ENCODE measurements at regions not wholly inside any gene's neighbourhood (a gene's known extent, or its start where the extent isn't known, plus 50 kb on each side); places are given as distances from the start of the nearest gene placed in this dataset.

- no peak overlapping the region for H2AFZ ChIP-seq (ENCODE audit: low read depth, low read length)
- peaks cover 5% of the 10 kb centered on the region for H3K4me1 ChIP-seq (ENCODE audit: insufficient read depth, low read length)
- no peak overlapping the region for H3K9ac ChIP-seq (ENCODE audit: low read depth, low read length)
- H3K27me3 ChIP-seq (ENCODE audit: insufficient read depth, low read length, poor library complexity): no peaks in the 10 kb centered on the region
- no peak overlapping the region for H3K4me3 ChIP-seq (ENCODE audit: low read depth in 1 of 2, low read length in 2 of 2)
- H4K20me1 ChIP-seq (ENCODE audit: insufficient read depth, low read length): no peaks in the 10 kb centered on the region
- no peak overlapping the region for H3K4me2 ChIP-seq (ENCODE audit: insufficient read depth, low read length)
- H3K9me3 ChIP-seq (ENCODE audit: insufficient read depth, low read length, severe bottlenecking): no peaks in the 10 kb centered on the region
- TF ChIP-seq EZH2 (IDR thresholded peaks at IDR 0.05; ENCODE audit: borderline replicate concordance, low read depth, low read length, severe bottlenecking) (no peak), CTCF (IDR thresholded peaks at IDR 0.05; ENCODE audit: borderline replicate concordance, extremely low read depth, low read length, poor library complexity, severe bottlenecking) (no peak)
- H3K27ac ChIP-seq (ENCODE audit: low read length): no peak overlapping the region
- DNase-seq (no peak), ATAC-seq (ENCODE audit: insufficient read depth, low read depth) (no peak)
- no peaks in the 10 kb centered on the region for H3K79me2 ChIP-seq (ENCODE audit: insufficient read depth, low read length)
- no peaks in the 10 kb centered on the region for H3K36me3 ChIP-seq (ENCODE audit: insufficient read depth, low read length)
Observed at GRCh38 chr15:93612953-93613352, 523.9 kb upstream of the RGMA start.

GRCh38 chr15:93610944-93611343 lies 521.9 kb upstream of the RGMA start:
- H3K27me3 ChIP-seq (ENCODE audit: insufficient read depth, low read length, poor library complexity): no peaks in the 10 kb centered on the region
- ATAC-seq (ENCODE audit: insufficient read depth, low read depth) (no peak), DNase-seq (no peak)
- no peak overlapping the region for H2AFZ ChIP-seq (ENCODE audit: low read depth, low read length)
- no peak overlapping the region for H3K4me2 ChIP-seq (ENCODE audit: insufficient read depth, low read length)
- no peaks in the 10 kb centered on the region for H3K79me2 ChIP-seq (ENCODE audit: insufficient read depth, low read length)
- H3K9ac ChIP-seq (ENCODE audit: low read depth, low read length): no peak overlapping the region
- no peaks in the 10 kb centered on the region for H3K9me3 ChIP-seq (ENCODE audit: insufficient read depth, low read length, severe bottlenecking)
- TF ChIP-seq CTCF (IDR thresholded peaks at IDR 0.05; ENCODE audit: borderline replicate concordance, extremely low read depth, low read length, poor library complexity, severe bottlenecking) (no peak), EZH2 (IDR thresholded peaks at IDR 0.05; ENCODE audit: borderline replicate concordance, low read depth, low read length, severe bottlenecking) (no peak)
- H3K4me1 ChIP-seq (ENCODE audit: insufficient read depth, low read length): no peaks in the 10 kb centered on the region
- no peak overlapping the region for H3K4me3 ChIP-seq (ENCODE audit: low read depth in 1 of 2, low read length in 2 of 2)
- H3K36me3 ChIP-seq (ENCODE audit: insufficient read depth, low read length): no peaks in the 10 kb centered on the region
- no peak overlapping the region for H3K27ac ChIP-seq (ENCODE audit: low read length)
- no peaks in the 10 kb centered on the region for H4K20me1 ChIP-seq (ENCODE audit: insufficient read depth, low read length)

- DNase-seq (no peak), ATAC-seq (ENCODE audit: insufficient read depth, low read depth) (no peak)
- no peaks in the 10 kb centered on the region for H3K9me3 ChIP-seq (ENCODE audit: insufficient read depth, low read length, severe bottlenecking)
- H3K4me1 ChIP-seq (ENCODE audit: insufficient read depth, low read length): no peaks in the 10 kb centered on the region
- no peak overlapping the region for H2AFZ ChIP-seq (ENCODE audit: low read depth, low read length)
- H4K20me1 ChIP-seq (ENCODE audit: insufficient read depth, low read length): no peaks in the 10 kb centered on the region
- H3K4me2 ChIP-seq (ENCODE audit: insufficient read depth, low read length): no peak overlapping the region
- no peak for TF ChIP-seq CTCF (IDR thresholded peaks at IDR 0.05; ENCODE audit: borderline replicate concordance, extremely low read depth, low read length, poor library complexity, severe bottlenecking)
- no peak for TF ChIP-seq EZH2 (IDR thresholded peaks at IDR 0.05; ENCODE audit: borderline replicate concordance, low read depth, low read length, severe bottlenecking)
- H3K27me3 ChIP-seq (ENCODE audit: insufficient read depth, low read length, poor library complexity): no peaks in the 10 kb centered on the region
- no peaks in the 10 kb centered on the region for H3K36me3 ChIP-seq (ENCODE audit: insufficient read depth, low read length)
- no peak overlapping the region for H3K4me3 ChIP-seq (ENCODE audit: low read depth in 1 of 2, low read length in 2 of 2)
- no peak overlapping the region for H3K9ac ChIP-seq (ENCODE audit: low read depth, low read length)
- H3K79me2 ChIP-seq (ENCODE audit: insufficient read depth, low read length): no peaks in the 10 kb centered on the region
- H3K27ac ChIP-seq (ENCODE audit: low read length): no peak overlapping the region
Observed at GRCh38 chr15:93608643-93609148, 519.7 kb upstream of the RGMA start.

GRCh38 chr15:93603550-93603949 lies 514.5 kb upstream of the RGMA start:
- TF ChIP-seq EZH2 (IDR thresholded peaks at IDR 0.05; ENCODE audit: borderline replicate concordance, low read depth, low read length, severe bottlenecking) (no peak), CTCF (IDR thresholded peaks at IDR 0.05; ENCODE audit: borderline replicate concordance, extremely low read depth, low read length, poor library complexity, severe bottlenecking) (no peak)
- Histone ChIP-seq H3K9me3 (ENCODE audit: insufficient read depth, low read length, severe bottlenecking) (no peaks in the 10 kb centered on the region), H4K20me1 (ENCODE audit: insufficient read depth, low read length) (no peaks in the 10 kb centered on the region), H3K27me3 (ENCODE audit: insufficient read depth, low read length, poor library complexity) (no peaks in the 10 kb centered on the region), H3K4me3 (ENCODE audit: low read depth in 1 of 2, low read length in 2 of 2) (no peak overlapping the region), H3K4me2 (ENCODE audit: insufficient read depth, low read length) (no peak overlapping the region), H3K79me2 (ENCODE audit: insufficient read depth, low read length) (no peaks in the 10 kb centered on the region), H3K4me1 (ENCODE audit: insufficient read depth, low read length) (no peaks in the 10 kb centered on the region), H3K27ac (ENCODE audit: low read length) (no peak overlapping the region), H2AFZ (ENCODE audit: low read depth, low read length) (no peak overlapping the region), H3K9ac (ENCODE audit: low read depth, low read length) (no peak overlapping the region), H3K36me3 (ENCODE audit: insufficient read depth, low read length) (no peaks in the 10 kb centered on the region)
- DNase-seq (no peak), ATAC-seq (ENCODE audit: insufficient read depth, low read depth) (no peak)
